WERI-Rb-1 (cell line): ENCODE measurements at regions not wholly inside any gene's neighbourhood (a gene's known extent, or its start where the extent isn't known, plus 50 kb on each side); places are given as distances from the start of the nearest gene placed in this dataset.

Experiments
- DNase-seq: peaks from one replicate; pipeline ENCODE4 v3.0.0-alpha.2; 2020
- H3K27ac ChIP-seq: fragments of 250-450 bp; sonication (Bioruptor Pico); 2 replicates; pipeline ENCODE4 v1.5.1; 2020; ENCODE audit warnings: mild to moderate bottlenecking, moderate library complexity
- H3K27me3 ChIP-seq: fragments of 250-450 bp; sonication (Bioruptor Pico); 2 replicates; pipeline ENCODE4 v1.5.1; 2021; ENCODE audit warnings: mild to moderate bottlenecking, low read depth, moderate library complexity; ENCODE audit not compliant: insufficient read depth, severe bottlenecking
- H3K36me3 ChIP-seq: fragments of 250-450 bp; sonication (Bioruptor Pico); 2 replicates; pipeline ENCODE4 v1.5.1; 2020; ENCODE audit warnings: mild to moderate bottlenecking, moderate library complexity
- H3K4me3 ChIP-seq: 2 replicates; pipeline ENCODE4 v1.5.1; 2011; ENCODE audit warnings: low read depth, mild to moderate bottlenecking, control low read depth, low read length
- H3K9me3 ChIP-seq: fragments of 250-450 bp; sonication (Bioruptor Pico); 2 replicates; pipeline ENCODE4 v1.5.1; 2021; ENCODE audit warnings: mild to moderate bottlenecking, moderate library complexity; ENCODE audit not compliant: severe bottlenecking
- TF ChIP-seq, protein P1 (sequence below): IDR thresholded peaks from 2 replicates; pipeline ENCODE4 v1.5.1; 2011; ENCODE audit warnings: low read depth, mild to moderate bottlenecking, control low read depth, inconsistent platforms, low read length

DNA sequence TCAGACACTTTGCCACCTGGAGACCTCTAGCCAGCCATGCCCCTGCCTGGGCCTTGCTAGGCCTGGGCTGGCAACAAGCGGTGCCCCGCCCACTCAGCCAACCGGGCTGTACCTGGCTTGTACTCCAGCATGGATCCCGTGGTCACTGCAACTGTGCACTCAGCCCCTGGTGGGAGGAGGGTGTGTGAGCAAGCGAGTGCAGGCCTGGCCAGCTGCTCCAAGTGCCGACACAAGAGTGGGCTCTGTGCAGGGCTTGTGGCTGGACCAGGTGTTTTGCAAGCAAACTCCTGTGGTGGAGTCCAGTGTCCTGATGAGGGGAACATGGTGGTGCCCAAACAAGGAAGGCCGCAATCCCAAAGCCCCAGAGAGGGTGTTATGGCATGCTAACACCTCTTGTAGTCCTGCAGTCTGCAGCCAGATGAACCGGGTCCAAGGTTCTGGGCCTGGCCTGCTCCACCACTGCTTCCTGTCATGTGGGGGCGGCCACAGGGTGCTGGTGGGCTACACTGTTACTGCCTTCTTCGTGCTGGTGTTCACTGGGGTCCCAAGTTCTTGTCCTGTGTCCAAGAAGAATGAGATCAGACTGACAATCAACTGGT is 60.1 kb upstream of the CD28 start:
- Histone ChIP-seq H3K9me3 (no peaks in the 10 kb centered on the region), H3K4me3 (no peak overlapping the region), H3K27ac (no peak overlapping the region), H3K36me3 (no peaks in the 10 kb centered on the region), H3K27me3 (no peaks in the 10 kb centered on the region)
- DNase-seq, result no peak
- TF ChIP-seq, protein P1, sequence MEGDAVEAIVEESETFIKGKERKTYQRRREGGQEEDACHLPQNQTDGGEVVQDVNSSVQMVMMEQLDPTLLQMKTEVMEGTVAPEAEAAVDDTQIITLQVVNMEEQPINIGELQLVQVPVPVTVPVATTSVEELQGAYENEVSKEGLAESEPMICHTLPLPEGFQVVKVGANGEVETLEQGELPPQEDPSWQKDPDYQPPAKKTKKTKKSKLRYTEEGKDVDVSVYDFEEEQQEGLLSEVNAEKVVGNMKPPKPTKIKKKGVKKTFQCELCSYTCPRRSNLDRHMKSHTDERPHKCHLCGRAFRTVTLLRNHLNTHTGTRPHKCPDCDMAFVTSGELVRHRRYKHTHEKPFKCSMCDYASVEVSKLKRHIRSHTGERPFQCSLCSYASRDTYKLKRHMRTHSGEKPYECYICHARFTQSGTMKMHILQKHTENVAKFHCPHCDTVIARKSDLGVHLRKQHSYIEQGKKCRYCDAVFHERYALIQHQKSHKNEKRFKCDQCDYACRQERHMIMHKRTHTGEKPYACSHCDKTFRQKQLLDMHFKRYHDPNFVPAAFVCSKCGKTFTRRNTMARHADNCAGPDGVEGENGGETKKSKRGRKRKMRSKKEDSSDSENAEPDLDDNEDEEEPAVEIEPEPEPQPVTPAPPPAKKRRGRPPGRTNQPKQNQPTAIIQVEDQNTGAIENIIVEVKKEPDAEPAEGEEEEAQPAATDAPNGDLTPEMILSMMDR, result 0 out of 2 replicates have a peak, but pooled peaks have one; percentile 4

DNA sequence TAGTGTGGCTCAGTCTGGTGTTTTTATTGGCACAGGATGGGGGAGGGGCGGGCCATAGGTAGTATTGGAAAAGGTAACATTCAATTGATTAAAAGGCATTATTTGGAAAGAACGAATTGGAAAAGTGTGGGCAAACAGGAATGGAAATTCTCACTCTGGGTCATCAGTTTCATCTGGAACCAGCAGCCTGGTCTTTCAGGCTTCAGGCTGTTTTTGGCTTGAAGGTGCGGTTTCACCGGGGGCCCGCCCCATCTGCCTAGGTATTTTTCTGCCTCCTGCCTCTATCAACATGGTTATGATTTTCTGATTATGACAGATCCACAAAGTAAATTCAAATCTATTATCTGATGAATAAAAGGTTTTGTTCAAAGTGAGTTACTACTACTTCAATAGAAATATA is 59.5 kb upstream of the CD28 start:
- Histone ChIP-seq H3K27ac (no peak overlapping the region), H3K4me3 (no peak overlapping the region), H3K27me3 (no peaks in the 10 kb centered on the region), H3K9me3 (no peaks in the 10 kb centered on the region), H3K36me3 (no peaks in the 10 kb centered on the region)
- TF ChIP-seq, protein P1, result no peak
- DNase-seq, result no peak

DNA sequence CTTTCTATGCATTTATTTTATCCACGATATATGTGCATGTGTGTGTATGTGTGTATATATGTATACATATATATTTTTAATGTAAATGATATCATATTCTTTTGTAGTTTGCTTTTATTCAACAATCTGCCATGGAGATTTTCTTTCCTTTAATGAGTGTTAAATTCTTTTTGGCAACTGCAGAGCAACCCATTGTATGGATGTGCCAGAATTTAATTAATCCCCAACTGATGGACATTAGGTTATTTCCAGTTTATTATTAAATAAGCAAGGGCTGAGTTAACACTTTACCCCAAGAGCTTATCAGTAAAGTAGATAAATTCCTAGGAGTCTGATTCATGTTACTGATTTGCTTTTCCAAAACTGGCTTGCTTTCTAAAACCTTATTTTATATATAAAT is 58.9 kb upstream of the CD28 start:
- DNase-seq, result no peak
- Histone ChIP-seq H3K27me3 (no peaks in the 10 kb centered on the region), H3K36me3 (no peaks in the 10 kb centered on the region), H3K4me3 (no peak overlapping the region), H3K27ac (no peak overlapping the region), H3K9me3 (no peaks in the 10 kb centered on the region)
- TF ChIP-seq, protein P1, result no peak

DNA sequence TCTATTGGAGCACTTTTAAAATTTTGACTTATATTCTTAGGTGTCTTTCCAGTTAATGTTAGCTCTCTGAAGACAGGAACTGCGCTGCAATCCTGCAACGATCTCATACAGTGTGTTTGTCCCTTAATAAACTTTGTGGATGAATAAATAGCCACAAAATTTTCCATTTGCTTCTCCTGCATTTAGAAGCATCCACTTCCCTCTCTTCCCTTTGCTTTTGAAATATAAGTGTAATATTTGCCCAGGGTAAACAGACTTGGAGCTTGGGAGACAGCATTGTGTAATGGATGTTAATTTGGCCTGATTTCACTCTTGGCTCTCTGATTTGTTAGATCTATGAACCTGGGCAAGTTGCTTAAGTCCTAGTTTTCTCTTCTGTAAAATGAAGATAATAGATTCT is 58.2 kb upstream of the CD28 start:
- no peaks in the 10 kb centered on the region for H3K9me3 ChIP-seq
- H3K4me3 ChIP-seq, result no peak overlapping the region
- DNase-seq, result no peak
- H3K36me3 ChIP-seq, result no peaks in the 10 kb centered on the region
- TF ChIP-seq, protein P1, result no peak
- no peaks in the 10 kb centered on the region for H3K27me3 ChIP-seq
- H3K27ac ChIP-seq, result no peak overlapping the region

DNA sequence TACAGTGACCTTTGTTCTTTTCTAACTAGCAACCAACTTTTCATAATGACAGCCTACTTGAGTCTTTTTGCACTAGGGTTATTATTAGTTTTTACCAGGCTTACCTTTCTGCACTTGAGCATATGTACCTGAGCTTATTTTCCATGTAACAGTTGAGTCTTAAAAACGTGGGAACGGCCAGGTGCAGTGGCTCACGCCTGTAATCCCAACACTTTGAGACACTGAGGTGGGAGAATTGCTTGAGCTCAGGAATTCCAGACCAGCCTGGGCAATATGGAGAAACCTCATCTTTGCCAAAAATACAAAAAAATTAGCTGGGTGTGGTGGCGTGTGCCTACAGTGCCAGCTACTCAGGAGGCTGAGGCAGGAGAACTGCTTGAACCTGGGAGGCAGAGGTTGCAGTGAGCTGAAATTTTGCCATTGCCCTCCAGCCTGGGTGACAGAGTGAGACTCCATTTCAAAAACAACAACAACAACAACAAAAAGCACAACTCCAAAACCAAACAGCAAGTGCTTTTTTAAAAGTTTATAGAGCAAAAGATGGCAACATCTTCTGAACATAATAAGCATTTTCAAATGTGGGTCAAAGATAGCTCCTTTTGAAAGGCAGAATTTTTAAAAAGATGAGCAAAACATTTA is 57.1 kb upstream of the CD28 start:
- TF ChIP-seq, protein P1, result no peak
- Histone ChIP-seq H3K27ac (no peak overlapping the region), H3K27me3 (no peaks in the 10 kb centered on the region), H3K36me3 (no peaks in the 10 kb centered on the region), H3K9me3 (no peaks in the 10 kb centered on the region), H3K4me3 (no peak overlapping the region)
- no peak for DNase-seq
